ENCODE measurements at regions not wholly inside any gene's neighbourhood (a gene's known extent, or its start where the extent isn't known, plus 50 kb on each side); places are given as distances from the start of the nearest gene placed in this dataset.

DNA sequence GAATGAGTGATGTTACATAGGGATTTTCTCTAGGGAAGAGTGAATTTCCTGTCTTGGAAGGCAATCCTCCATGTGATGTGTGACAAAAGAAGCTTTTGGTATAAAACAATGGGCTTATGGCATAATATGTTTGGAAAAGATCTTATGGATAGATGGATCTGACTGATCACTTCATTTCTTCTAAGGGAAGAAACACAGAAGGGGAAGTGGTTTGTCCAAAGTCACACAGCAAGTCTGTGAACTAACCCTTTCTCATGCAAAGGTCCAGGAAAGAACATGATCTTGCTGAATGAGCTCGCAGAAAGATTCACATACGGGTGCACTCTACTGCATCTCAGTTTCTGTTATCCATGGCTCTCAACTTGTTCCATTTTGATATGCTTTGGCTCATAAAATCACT, 575.9 kb upstream of the JAG1 start:
- TF ChIP-seq EZH2 (IDR thresholded peaks at IDR 0.05; ENCODE audit: low read depth): no peak
- TF ChIP-seq, protein P1, sequence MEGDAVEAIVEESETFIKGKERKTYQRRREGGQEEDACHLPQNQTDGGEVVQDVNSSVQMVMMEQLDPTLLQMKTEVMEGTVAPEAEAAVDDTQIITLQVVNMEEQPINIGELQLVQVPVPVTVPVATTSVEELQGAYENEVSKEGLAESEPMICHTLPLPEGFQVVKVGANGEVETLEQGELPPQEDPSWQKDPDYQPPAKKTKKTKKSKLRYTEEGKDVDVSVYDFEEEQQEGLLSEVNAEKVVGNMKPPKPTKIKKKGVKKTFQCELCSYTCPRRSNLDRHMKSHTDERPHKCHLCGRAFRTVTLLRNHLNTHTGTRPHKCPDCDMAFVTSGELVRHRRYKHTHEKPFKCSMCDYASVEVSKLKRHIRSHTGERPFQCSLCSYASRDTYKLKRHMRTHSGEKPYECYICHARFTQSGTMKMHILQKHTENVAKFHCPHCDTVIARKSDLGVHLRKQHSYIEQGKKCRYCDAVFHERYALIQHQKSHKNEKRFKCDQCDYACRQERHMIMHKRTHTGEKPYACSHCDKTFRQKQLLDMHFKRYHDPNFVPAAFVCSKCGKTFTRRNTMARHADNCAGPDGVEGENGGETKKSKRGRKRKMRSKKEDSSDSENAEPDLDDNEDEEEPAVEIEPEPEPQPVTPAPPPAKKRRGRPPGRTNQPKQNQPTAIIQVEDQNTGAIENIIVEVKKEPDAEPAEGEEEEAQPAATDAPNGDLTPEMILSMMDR (conservative IDR thresholded peaks at IDR 0.05): no peak
